AG04450 (cell line): ENCODE measurements at regions not wholly inside any gene's neighbourhood (a gene's known extent, or its start where the extent isn't known, plus 50 kb on each side); places are given as distances from the start of the nearest gene placed in this dataset.

ENCODE experiments used
- CTCF ChIA-PET: fragments of 300-600, 350-600 bp; formaldehyde crosslinking; extraction: SDS; loops from one replicate; lab custom pipeline; 2022; ENCODE audit warnings: antibody characterized with exemption, inconsistent platforms; lab: Charles Lee
- POLR2A ChIA-PET: fragments of 350-600 bp; formaldehyde crosslinking; extraction: SDS; loops from one replicate; lab custom pipeline; 2021; ENCODE audit warnings: antibody characterized with exemption, inconsistent platforms; lab: Yijun Ruan, JAX
- DNase-seq: peaks from one replicate; pipeline ENCODE4 v3.0.0-alpha.2; 2011; ENCODE audit warnings: low read depth, low spot score
- H3K27ac ChIP-seq: one replicate; pipeline ENCODE4 v1.5.1; 2012; ENCODE audit warnings: low read depth, low read length, control low read depth
- H3K27me3 ChIP-seq: one replicate; pipeline ENCODE4 v1.6.0; 2012; ENCODE audit warnings: low read length; ENCODE audit not compliant: control insufficient read depth, insufficient read depth
- H3K4me3 ChIP-seq: 2 replicates; pipeline ENCODE4 v1.5.1; 2011; ENCODE audit warnings: mild to moderate bottlenecking, low read depth, low read length, control low read depth
- H3K9me3 ChIP-seq: 2 replicates; pipeline ENCODE4 v1.5.1; 2012; ENCODE audit warnings: low read length; ENCODE audit not compliant: control insufficient read depth, insufficient read depth
- CTCF ChIP-seq: IDR thresholded peaks from 2 replicates; pipeline ENCODE4 v1.5.1; 2011; ENCODE audit warnings: low read depth, low read length, control low read depth, inconsistent platforms

GRCh38 chr4:12973522-12973921 is 510.6 kb downstream of the RAB28 start:
- H3K9me3 ChIP-seq: peaks cover 6% of the 10 kb centered on the region
- POLR2A ChIA-PET: no interaction called here
- H3K4me3 ChIP-seq: no peak overlapping the region
- H3K27me3 ChIP-seq: no peaks in the 10 kb centered on the region
- TF ChIP-seq CTCF: no peak
- DNase-seq: no peak
- CTCF ChIA-PET: no interaction called here
- H3K27ac ChIP-seq: no peak overlapping the region

- Histone ChIP-seq H3K4me3 (no peak overlapping the region), H3K27ac (no peak overlapping the region), H3K9me3 (peaks cover 6% of the 10 kb centered on the region; the same call in 1 of the 2 replicates), H3K27me3 (no peaks in the 10 kb centered on the region)
- TF ChIP-seq CTCF: no peak
- DNase-seq: no peak
- ChIA-PET CTCF (no interaction called here), POLR2A (no interaction called here)
These were observed 515.8 kb downstream of the RAB28 start for GRCh38 chr4:12968345-12968744.

GRCh38 chr4:12966726-12967125 is 517.4 kb downstream of the RAB28 start:
- H3K27ac ChIP-seq: no peak overlapping the region
- DNase-seq: no peak
- no peak overlapping the region for H3K4me3 ChIP-seq
- CTCF ChIA-PET: no interaction called here
- peaks cover 6% of the 10 kb centered on the region; the same call in 1 of the 2 replicates for H3K9me3 ChIP-seq
- no peak for TF ChIP-seq CTCF
- H3K27me3 ChIP-seq: no peaks in the 10 kb centered on the region
- POLR2A ChIA-PET: no interaction called here

- Histone ChIP-seq H3K9me3 (peaks cover 6% of the 10 kb centered on the region; the same call in 1 of the 2 replicates), H3K27ac (no peak overlapping the region), H3K27me3 (no peaks in the 10 kb centered on the region), H3K4me3 (no peak overlapping the region)
- ChIA-PET POLR2A (no interaction called here), CTCF (no interaction called here)
- DNase-seq: no peak
- TF ChIP-seq CTCF: no peak
These were observed 518.8 kb downstream of the RAB28 start for GRCh38 chr4:12965334-12965733.

GRCh38 chr4:12963912-12964311 is 520.2 kb downstream of the RAB28 start:
- no peak overlapping the region for H3K27ac ChIP-seq
- no peak for TF ChIP-seq CTCF
- H3K4me3 ChIP-seq: no peak overlapping the region
- no peaks in the 10 kb centered on the region for H3K27me3 ChIP-seq
- no peak for DNase-seq
- ChIA-PET CTCF (no interaction called here), POLR2A (no interaction called here)
- H3K9me3 ChIP-seq: no peaks in the 10 kb centered on the region
